Occipital lobe (tissue), 1 donor: ENCODE measurements at regions not wholly inside any gene's neighbourhood (a gene's known extent, or its start where the extent isn't known, plus 50 kb on each side); places are given as distances from the start of the nearest gene placed in this dataset.

ENCODE experiments used
- DNase-seq: peaks from one replicate; lab custom pipeline; 2025; lab: John Stamatoyannopoulos, UW

DNA sequence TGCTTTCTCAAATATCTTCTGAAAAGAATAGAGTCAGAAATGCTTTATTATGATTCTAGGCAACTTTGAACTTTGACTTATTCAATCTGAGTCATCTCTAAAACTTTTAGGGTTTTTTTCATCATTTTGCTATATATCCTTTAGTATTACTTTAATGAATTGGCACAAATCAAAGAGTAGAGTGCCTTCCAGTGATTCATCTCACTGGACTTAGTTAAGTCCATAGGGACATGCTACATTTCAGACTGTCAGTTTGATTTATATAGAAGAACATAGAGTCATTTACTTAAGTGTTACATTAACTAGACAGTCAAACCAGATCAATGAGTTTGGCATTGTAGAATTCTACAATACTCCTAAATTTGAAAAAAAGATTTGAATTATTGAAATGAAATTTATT lies 1235.7 kb upstream of the MAP3K7 start:
- DNase-seq, result no peak

- DNase-seq, result no peak
Observed at GRCh38 chr6:91816335-91816734, 1229.5 kb upstream of the MAP3K7 start.

DNA sequence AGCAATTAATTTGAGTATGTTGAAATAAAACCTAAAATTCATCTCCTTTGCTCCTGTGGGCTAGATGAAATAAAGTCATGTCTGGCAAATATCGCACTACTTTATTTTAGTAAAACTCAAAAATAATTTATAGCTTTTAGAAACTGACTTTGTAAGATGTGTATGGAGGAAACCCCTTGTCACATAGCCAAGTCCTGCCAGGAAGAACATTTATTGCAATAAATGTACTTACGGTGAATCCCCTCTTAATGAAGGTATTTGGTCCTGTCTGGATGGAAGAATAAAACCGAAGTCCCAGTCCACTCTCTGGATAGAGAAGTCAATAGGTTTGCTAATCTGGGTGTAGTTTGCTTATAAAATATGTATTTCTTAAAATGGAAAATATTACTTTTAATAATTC lies 1226.8 kb upstream of the MAP3K7 start:
- no peak for DNase-seq

DNA sequence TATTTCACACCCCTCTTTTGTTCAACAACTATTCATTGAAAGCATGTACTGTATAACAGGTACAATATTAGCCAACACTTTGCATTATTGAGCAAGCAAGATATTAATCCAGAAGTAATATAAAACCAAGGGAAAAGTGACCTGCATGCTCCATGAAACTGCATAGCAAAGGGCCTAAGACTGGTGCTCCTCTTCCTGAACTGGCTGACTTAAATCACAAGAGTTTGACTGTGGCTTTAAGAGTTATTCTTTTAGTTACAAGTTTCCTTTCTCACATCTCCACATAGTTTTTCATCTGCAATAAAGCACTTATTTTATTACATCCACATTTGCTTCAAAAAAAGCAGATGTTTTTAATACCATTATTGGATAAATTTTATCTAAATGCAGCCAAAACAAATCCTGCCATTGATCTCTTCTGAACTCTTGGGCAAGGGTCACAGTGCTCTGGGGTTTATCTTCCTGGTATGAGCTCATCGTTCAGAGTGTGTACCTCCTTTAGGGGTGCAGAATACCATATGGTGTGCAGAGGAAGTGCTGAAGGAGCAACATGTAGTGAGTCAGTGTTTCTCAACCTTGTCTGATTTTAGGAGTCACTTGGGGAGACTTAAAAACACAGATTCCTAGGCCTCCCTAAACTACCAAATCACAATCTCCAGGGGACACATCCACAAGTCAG lies 1225.9 kb upstream of the MAP3K7 start:
- no peak for DNase-seq

DNA sequence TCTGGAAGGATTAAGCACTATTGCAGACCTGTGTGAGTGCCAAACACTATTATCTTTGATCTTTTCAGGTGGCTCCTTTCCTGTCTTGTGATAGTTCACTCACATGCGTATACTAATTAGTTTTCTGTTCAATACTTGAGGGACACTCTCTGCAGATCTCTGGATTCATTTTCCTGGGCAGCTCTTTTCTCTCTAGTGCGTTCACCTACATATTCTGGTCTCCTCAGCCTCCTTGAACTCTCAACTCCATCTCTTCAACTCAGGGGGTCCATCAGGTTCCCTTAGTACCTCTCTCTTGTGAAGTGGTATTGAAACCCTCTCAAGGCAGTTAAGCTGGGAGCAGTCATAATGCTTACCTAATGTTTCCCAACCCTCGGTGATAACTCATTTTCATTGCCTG lies 1218.1 kb upstream of the MAP3K7 start:
- DNase-seq, result no peak

- DNase-seq, result no peak
Observed at GRCh38 chr6:91802431-91802830, 1215.6 kb upstream of the MAP3K7 start.

- DNase-seq, result no peak
Observed at GRCh38 chr6:91796603-91797002, 1209.7 kb upstream of the MAP3K7 start.

GRCh38 chr6:91788501-91788900 lies 1201.6 kb upstream of the MAP3K7 start:
- no peak for DNase-seq

- no peak for DNase-seq
Observed at GRCh38 chr6:91786474-91787184, 1199.8 kb upstream of the MAP3K7 start.

- no peak for DNase-seq
Observed at GRCh38 chr6:91782802-91783201, 1195.9 kb upstream of the MAP3K7 start.

GRCh38 chr6:91781946-91782345 lies 1195.1 kb upstream of the MAP3K7 start:
- peak; percentile 46 for DNase-seq

DNA sequence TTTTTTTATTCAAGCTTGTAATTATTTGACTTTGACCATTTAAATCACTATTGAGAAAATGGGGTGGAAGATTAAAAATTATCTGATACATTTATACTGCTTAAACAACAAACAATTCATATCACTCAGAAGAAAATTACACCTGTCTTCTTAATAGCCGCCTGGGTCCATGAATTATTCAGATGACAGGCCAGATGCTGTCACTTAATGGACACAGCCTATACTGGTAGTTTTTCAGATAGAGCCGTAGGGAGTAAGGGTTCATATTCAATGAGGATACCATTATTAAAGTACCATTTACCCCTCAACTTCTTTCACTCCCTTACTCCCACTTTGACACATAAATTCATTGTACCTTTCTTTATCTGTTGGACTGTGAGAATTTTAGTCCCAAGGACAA lies 1193.4 kb upstream of the MAP3K7 start:
- no peak for DNase-seq

DNA sequence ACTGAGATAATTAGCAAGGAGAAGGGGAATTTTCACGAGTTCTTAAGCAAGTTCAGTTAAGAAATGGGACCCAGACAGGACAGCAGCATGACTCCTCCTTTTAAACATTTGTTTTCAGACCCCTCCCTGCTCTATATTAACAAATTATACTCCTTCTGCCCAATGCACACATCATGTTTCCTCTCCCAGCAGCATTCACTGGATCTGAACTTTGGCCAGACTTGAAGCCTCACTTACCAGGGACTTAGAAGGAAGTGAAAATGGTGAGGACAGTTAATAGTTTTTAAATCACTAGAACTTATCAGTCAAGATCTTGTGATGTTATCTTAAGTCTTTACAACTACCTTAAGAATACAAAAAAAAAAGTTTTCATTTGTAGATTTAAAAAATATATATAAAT lies 1174.7 kb upstream of the MAP3K7 start:
- DNase-seq, result no peak

DNA sequence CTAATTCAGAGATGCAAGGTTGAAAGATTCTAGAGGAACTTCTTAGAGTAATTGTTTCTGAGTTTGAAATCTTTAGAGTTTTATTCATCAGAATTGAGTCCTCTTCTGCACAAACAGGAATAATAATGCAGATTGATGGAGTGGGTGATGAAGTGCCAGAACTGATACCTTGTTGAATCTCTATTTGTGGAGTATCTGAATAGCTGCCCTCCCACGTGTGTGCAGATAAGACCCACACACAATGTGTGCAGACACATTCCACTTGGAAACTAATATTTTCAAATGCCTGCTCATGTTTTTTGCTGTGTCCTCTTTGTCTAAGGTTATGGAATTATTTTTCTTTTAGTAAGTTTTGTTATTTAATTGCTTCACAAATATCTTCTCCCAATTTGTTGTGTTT lies 1167.8 kb upstream of the MAP3K7 start:
- no peak for DNase-seq

DNA sequence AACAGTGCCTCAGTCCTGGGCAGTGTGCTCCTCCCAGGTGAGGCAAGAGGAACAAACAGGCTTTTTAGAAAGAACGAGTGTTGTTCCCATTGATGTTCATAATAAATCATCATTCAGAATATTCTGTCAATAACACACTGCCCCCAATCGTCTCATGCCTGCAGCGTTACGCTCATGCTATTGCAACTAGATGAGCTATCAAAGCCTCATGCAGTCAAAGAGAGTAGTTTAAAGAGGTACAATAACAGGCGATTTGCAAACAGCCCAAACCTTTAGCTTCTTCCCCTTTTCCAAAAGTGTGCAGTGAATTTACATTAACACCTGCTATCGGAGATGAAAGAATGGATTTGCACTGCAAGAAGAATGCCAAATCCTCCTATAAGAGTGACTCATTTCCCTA lies 1164.7 kb upstream of the MAP3K7 start:
- no peak for DNase-seq

DNA sequence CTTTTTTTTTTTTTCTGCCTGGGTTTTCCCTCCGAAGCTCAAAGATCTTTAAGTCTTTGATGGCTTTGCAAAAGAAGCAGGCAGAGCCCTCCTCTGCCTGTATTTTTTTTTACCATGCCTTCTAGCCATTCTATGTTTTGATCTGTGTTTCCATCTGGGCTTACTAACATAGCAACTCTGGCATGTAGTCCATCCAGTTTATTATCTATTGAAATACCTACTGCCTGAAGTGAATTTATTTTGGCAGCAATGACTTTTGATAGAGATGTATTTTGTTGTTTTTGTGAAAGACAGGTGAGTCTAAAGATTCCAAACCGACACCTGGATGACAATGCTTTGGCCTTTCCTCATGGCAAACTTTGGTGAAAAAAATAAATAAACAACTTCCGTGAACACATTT lies 1157.7 kb upstream of the MAP3K7 start:
- DNase-seq, result no peak

DNA sequence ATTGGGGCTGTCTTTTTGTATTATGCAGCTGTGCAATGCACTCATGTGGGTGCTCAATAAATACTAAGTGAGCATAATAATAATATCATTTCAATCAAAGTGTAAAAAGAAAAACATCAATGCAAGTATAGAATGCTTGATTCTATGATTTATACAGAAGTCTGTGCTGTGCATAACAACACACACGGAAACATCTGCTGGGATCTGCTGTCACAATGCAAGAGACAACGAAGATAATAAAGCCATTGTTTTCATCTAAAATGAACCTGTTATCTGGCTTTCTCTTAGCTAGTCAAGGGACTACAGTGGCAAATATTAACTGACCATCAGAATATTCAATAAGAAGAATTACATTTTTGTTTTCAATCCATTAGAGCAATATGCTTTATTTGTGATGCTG lies 1156.9 kb upstream of the MAP3K7 start:
- no peak for DNase-seq

GRCh38 chr6:91731939-91732338 lies 1145.1 kb upstream of the MAP3K7 start:
- DNase-seq, result no peak

DNA sequence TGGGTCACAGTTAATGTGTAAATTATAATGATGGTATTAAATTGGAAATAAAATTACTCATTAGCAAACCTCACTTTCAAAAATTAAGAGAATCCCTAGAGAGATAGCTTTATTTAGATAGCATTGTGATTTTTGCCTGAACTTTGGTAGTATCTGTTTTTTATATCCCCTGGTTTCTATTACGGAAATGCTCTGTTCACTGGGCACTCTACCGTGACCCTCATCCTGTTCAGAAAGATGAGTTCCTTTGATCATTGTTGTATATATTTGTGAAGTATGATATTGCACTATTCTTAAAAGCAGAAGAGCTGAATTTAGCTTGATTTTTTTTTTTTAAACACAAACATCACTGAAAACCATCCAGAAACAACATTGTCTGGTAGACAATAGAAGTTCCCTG lies 1143.8 kb upstream of the MAP3K7 start:
- no peak for DNase-seq

DNA sequence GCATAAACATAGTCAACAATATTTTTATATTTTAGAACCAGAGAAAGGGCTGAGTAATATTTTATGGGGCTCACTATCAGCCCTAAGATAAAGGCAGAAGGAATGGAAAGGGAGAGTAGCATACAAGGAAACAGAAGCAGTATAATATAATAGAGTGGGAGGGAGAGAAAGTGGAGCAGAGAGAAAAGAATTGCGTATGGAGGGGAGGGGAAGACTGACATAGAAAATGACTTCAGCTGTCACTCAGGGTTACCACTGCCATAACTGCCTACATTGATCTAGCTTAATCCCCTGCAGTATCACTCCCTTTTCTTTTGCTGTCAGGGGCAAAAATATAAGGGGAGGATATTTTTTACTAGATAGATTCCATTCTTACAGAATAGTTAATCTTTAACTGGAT lies 1133.5 kb upstream of the MAP3K7 start:
- no peak for DNase-seq

GRCh38 chr6:91719414-91719813 lies 1132.5 kb upstream of the MAP3K7 start:
- DNase-seq, result no peak

DNA sequence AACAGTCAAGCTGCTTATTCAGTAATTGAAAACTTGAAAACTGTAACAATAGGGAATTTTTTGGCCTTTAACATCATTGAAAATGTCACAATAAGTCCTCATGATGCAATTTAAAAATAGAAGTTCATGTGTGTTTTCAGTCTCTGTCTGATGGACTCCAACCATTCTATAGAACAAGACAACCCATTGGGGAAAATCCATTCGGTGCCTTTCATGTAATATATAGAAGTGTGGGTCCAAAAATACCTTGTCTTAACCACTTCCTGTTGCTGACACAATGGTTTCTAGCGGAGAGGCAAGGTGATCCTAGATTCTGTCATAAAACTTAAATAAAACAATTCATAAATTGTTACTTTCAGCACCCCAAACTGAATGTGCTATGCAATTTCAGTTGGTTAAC lies 1131.3 kb upstream of the MAP3K7 start:
- DNase-seq, result no peak

GRCh38 chr6:91717094-91717493 lies 1130.2 kb upstream of the MAP3K7 start:
- no peak for DNase-seq

- no peak for DNase-seq
Observed at GRCh38 chr6:91716361-91716760, 1129.5 kb upstream of the MAP3K7 start.
